Activated T-cell treated with anti-CD3 and anti-CD28 coated beads, Interleukin-2, amount 50 U/mL, for 4 hours (primary cell): ENCODE measurements at regions not wholly inside any gene's neighbourhood (a gene's known extent, or its start where the extent isn't known, plus 50 kb on each side); places are given as distances from the start of the nearest gene placed in this dataset.

Source experiments
- ATAC-seq, 2 donors: fragments of 200-7000 bp; cut with Tn5 transposase; one replicate each; pipeline ENCODE4 v1.10.0; 2021
- DNase-seq: peaks from one replicate; pipeline ENCODE4 v3.0.0-alpha.2; 2020
- H3K27me3 Mint-ChIP-seq: one replicate; pipeline ENCODE4 v1.8.0; 2021; ENCODE audit warnings: low read depth, mixed read lengths
- H3K36me3 Mint-ChIP-seq: one replicate; pipeline ENCODE4 v1.8.0; 2022; ENCODE audit warnings: mixed read lengths; ENCODE audit not compliant: insufficient read depth
- H3K4me1 Mint-ChIP-seq: one replicate; pipeline ENCODE4 v1.8.0; 2021; ENCODE audit warnings: low read depth, mixed read lengths
- H3K4me3 Mint-ChIP-seq: one replicate; pipeline ENCODE4 v1.8.0; 2021; ENCODE audit warnings: mild to moderate bottlenecking, moderate library complexity, mixed read lengths
- H3K9me3 Mint-ChIP-seq: one replicate; pipeline ENCODE4 v1.8.0; 2021; ENCODE audit warnings: mixed read lengths

- ATAC-seq (no peak), DNase-seq (no peak)
- H3K9me3 Mint-ChIP-seq: peaks cover 9% of the 10 kb centered on the region
- no peaks in the 10 kb centered on the region for H3K4me1 Mint-ChIP-seq
- H3K4me3 Mint-ChIP-seq: no peak overlapping the region
- H3K27me3 Mint-ChIP-seq: no peaks in the 10 kb centered on the region
- no peaks in the 10 kb centered on the region for H3K36me3 Mint-ChIP-seq
These were observed 402.4 kb upstream of the LRRC4C start for GRCh38 chr11:41861838-41862237.

- Mint-ChIP-seq H3K27me3 (no peaks in the 10 kb centered on the region), H3K36me3 (no peaks in the 10 kb centered on the region), H3K9me3 (peaks cover 10% of the 10 kb centered on the region), H3K4me1 (no peaks in the 10 kb centered on the region), H3K4me3 (no peak overlapping the region)
- no peak for DNase-seq
- ATAC-seq: no peak
These were observed 407.1 kb upstream of the LRRC4C start for GRCh38 chr11:41866525-41866924.

- Mint-ChIP-seq H3K27me3 (no peaks in the 10 kb centered on the region), H3K4me1 (no peaks in the 10 kb centered on the region), H3K4me3 (no peak overlapping the region), H3K36me3 (no peaks in the 10 kb centered on the region), H3K9me3 (peaks cover 10% of the 10 kb centered on the region)
- ATAC-seq: no peak
- no peak for DNase-seq
These were observed 409.2 kb upstream of the LRRC4C start for GRCh38 chr11:41868606-41869005.

- Mint-ChIP-seq H3K4me3 (no peak overlapping the region), H3K36me3 (no peaks in the 10 kb centered on the region), H3K27me3 (no peaks in the 10 kb centered on the region), H3K4me1 (no peaks in the 10 kb centered on the region), H3K9me3 (peaks cover 11% of the 10 kb centered on the region)
- ATAC-seq: no peak
- no peak for DNase-seq
These were observed 413.0 kb upstream of the LRRC4C start for GRCh38 chr11:41872426-41872825.

GRCh38 chr11:41872870-41873269 lies 413.4 kb upstream of the LRRC4C start:
- Mint-ChIP-seq H3K36me3 (no peaks in the 10 kb centered on the region), H3K27me3 (no peaks in the 10 kb centered on the region), H3K4me1 (no peaks in the 10 kb centered on the region), H3K4me3 (no peak overlapping the region), H3K9me3 (peaks cover 14% of the 10 kb centered on the region)
- DNase-seq (no peak), ATAC-seq (no peak)

GRCh38 chr11:41878095-41878494 lies 418.6 kb upstream of the LRRC4C start:
- peaks cover 26% of the 10 kb centered on the region for H3K9me3 Mint-ChIP-seq
- H3K4me1 Mint-ChIP-seq: no peaks in the 10 kb centered on the region
- no peaks in the 10 kb centered on the region for H3K27me3 Mint-ChIP-seq
- DNase-seq (no peak), ATAC-seq (no peak)
- H3K36me3 Mint-ChIP-seq: no peaks in the 10 kb centered on the region
- no peak overlapping the region for H3K4me3 Mint-ChIP-seq

- no peak for DNase-seq
- no peaks in the 10 kb centered on the region for H3K27me3 Mint-ChIP-seq
These were observed 419.8 kb upstream of the LRRC4C start for GRCh38 chr11:41879214-41879613.

GRCh38 chr11:41895081-41895480 lies 435.6 kb upstream of the LRRC4C start:
- Mint-ChIP-seq H3K4me1 (no peaks in the 10 kb centered on the region), H3K36me3 (no peaks in the 10 kb centered on the region), H3K4me3 (no peak overlapping the region), H3K9me3 (peaks cover 14% of the 10 kb centered on the region), H3K27me3 (no peaks in the 10 kb centered on the region)
- no peak for DNase-seq
- no peak for ATAC-seq

More at GRCh38 chr11:41879214-41879613, 419.8 kb upstream of the LRRC4C start:
- no peak overlapping the region for H3K4me3 Mint-ChIP-seq
- H3K36me3 Mint-ChIP-seq: no peaks in the 10 kb centered on the region
- peaks cover 25% of the 10 kb centered on the region for H3K9me3 Mint-ChIP-seq
- no peak for ATAC-seq
- no peaks in the 10 kb centered on the region for H3K4me1 Mint-ChIP-seq

- H3K4me1 Mint-ChIP-seq: no peaks in the 10 kb centered on the region
- DNase-seq (no peak), ATAC-seq (no peak)
- no peaks in the 10 kb centered on the region for H3K36me3 Mint-ChIP-seq
- no peaks in the 10 kb centered on the region for H3K27me3 Mint-ChIP-seq
- H3K4me3 Mint-ChIP-seq: no peak overlapping the region
- H3K9me3 Mint-ChIP-seq: peaks cover 24% of the 10 kb centered on the region
These were observed 438.5 kb upstream of the LRRC4C start for GRCh38 chr11:41897991-41898390.

GRCh38 chr11:41917900-41918299 lies 458.4 kb upstream of the LRRC4C start:
- Mint-ChIP-seq H3K4me3 (no peak overlapping the region), H3K9me3 (peaks cover 35% of the 10 kb centered on the region), H3K36me3 (no peaks in the 10 kb centered on the region), H3K27me3 (no peaks in the 10 kb centered on the region), H3K4me1 (no peaks in the 10 kb centered on the region)
- ATAC-seq: no peak
- no peak for DNase-seq

GRCh38 chr11:41920374-41920773 lies 460.9 kb upstream of the LRRC4C start:
- ATAC-seq: no peak
- Mint-ChIP-seq H3K9me3 (peaks cover 24% of the 10 kb centered on the region), H3K4me3 (no peak overlapping the region), H3K36me3 (no peaks in the 10 kb centered on the region), H3K4me1 (no peaks in the 10 kb centered on the region), H3K27me3 (no peaks in the 10 kb centered on the region)
- DNase-seq: no peak

- Mint-ChIP-seq H3K27me3 (no peaks in the 10 kb centered on the region), H3K4me1 (no peaks in the 10 kb centered on the region), H3K9me3 (peaks cover 32% of the 10 kb centered on the region), H3K36me3 (no peaks in the 10 kb centered on the region), H3K4me3 (no peak overlapping the region)
- ATAC-seq (no peak), DNase-seq (no peak)
These were observed 462.4 kb upstream of the LRRC4C start for GRCh38 chr11:41921746-41922390.

- H3K36me3 Mint-ChIP-seq: no peaks in the 10 kb centered on the region
These were observed 466.9 kb upstream of the LRRC4C start for GRCh38 chr11:41926339-41926738.

GRCh38 chr11:41935241-41935640 lies 475.8 kb upstream of the LRRC4C start:
- DNase-seq (no peak), ATAC-seq (no peak)
- Mint-ChIP-seq H3K9me3 (peaks cover 16% of the 10 kb centered on the region), H3K36me3 (no peaks in the 10 kb centered on the region), H3K4me1 (no peaks in the 10 kb centered on the region), H3K4me3 (no peak overlapping the region), H3K27me3 (no peaks in the 10 kb centered on the region)

More at GRCh38 chr11:41926339-41926738, 466.9 kb upstream of the LRRC4C start:
- peaks cover 18% of the 10 kb centered on the region for H3K9me3 Mint-ChIP-seq
- H3K4me3 Mint-ChIP-seq: no peak overlapping the region
- DNase-seq (no peak), ATAC-seq (no peak)
- H3K4me1 Mint-ChIP-seq: no peaks in the 10 kb centered on the region
- no peaks in the 10 kb centered on the region for H3K27me3 Mint-ChIP-seq

GRCh38 chr11:41935795-41936194 lies 476.3 kb upstream of the LRRC4C start:
- Mint-ChIP-seq H3K36me3 (no peaks in the 10 kb centered on the region), H3K9me3 (peaks cover 16% of the 10 kb centered on the region), H3K4me1 (no peaks in the 10 kb centered on the region), H3K27me3 (no peaks in the 10 kb centered on the region), H3K4me3 (no peak overlapping the region)
- DNase-seq (no peak), ATAC-seq (no peak)

- H3K36me3 Mint-ChIP-seq: no peaks in the 10 kb centered on the region
- no peak for DNase-seq
- H3K4me1 Mint-ChIP-seq: no peaks in the 10 kb centered on the region
- ATAC-seq: no peak
- peaks cover 7% of the 10 kb centered on the region for H3K9me3 Mint-ChIP-seq
- no peaks in the 10 kb centered on the region for H3K27me3 Mint-ChIP-seq
- H3K4me3 Mint-ChIP-seq: no peak overlapping the region
These were observed 484.2 kb upstream of the LRRC4C start for GRCh38 chr11:41943656-41944055.
